AG10803 (cell line): ENCODE measurements at regions not wholly inside any gene's neighbourhood (a gene's known extent, or its start where the extent isn't known, plus 50 kb on each side); places are given as distances from the start of the nearest gene placed in this dataset.
"Not testable (repeated sequence)": the region's sequence is repeated elsewhere in the genome, so short reads cannot be mapped to it uniquely, and the experiment has no call there.

Experiments
- DNase-seq: peaks from one replicate; pipeline ENCODE4 v3.0.0; 2010; ENCODE audit warnings: low read depth
- H3K4me3 ChIP-seq: 2 replicates; pipeline ENCODE4 v1.5.1; 2011; ENCODE audit warnings: mild to moderate bottlenecking, low read length, control low read depth
- TF ChIP-seq, protein P1 (sequence below): conservative IDR thresholded peaks from 2 replicates; pipeline ENCODE4 v1.5.1; 2011; ENCODE audit warnings: mild to moderate bottlenecking, low read length, control low read depth, inconsistent platforms

DNA sequence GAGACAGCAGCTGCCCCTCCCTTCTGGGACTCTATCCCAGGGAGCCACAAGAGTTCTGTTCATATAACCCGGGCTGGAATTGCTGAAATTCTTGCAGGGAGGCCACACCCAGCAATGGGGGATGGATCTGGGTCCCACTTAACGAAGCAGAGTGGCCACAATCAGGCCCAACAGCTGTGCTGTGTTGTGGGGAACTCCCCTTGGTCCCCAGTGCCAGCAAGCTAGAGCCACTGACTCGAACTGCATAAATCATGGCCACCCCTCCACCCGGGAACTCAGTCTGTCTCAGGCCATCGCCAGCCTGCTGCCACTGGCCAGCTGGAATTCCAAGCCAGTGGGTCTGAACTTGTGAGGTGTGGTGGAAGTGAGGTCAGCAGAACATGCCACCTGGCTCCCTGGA is 111.1 kb downstream of the KLF8 start:
- no peak overlapping the region for H3K4me3 ChIP-seq
- no peak for DNase-seq
- TF ChIP-seq, protein P1, sequence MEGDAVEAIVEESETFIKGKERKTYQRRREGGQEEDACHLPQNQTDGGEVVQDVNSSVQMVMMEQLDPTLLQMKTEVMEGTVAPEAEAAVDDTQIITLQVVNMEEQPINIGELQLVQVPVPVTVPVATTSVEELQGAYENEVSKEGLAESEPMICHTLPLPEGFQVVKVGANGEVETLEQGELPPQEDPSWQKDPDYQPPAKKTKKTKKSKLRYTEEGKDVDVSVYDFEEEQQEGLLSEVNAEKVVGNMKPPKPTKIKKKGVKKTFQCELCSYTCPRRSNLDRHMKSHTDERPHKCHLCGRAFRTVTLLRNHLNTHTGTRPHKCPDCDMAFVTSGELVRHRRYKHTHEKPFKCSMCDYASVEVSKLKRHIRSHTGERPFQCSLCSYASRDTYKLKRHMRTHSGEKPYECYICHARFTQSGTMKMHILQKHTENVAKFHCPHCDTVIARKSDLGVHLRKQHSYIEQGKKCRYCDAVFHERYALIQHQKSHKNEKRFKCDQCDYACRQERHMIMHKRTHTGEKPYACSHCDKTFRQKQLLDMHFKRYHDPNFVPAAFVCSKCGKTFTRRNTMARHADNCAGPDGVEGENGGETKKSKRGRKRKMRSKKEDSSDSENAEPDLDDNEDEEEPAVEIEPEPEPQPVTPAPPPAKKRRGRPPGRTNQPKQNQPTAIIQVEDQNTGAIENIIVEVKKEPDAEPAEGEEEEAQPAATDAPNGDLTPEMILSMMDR: no peak

DNA sequence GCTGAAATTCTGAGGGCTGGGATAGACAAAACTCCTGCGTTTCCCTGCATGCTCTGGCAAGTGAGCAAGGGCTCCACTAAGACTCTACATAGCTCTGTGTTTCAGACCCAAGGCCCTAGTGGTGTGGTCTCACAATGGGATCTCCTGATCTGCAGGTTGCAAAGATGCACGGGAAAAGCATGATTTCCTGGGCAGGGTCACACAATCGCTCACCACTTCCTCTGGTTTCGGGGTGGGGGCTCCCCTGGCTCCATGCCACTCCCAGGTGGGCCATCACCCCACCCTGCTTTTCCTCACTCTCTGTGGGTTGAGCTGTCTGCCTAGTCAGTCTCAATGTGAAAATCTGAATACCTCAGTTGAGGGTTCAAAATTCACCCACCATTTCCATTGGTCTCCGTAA is 111.5 kb downstream of the KLF8 start:
- TF ChIP-seq, protein P1: no peak
- H3K4me3 ChIP-seq: no peak overlapping the region
- DNase-seq: no peak

DNA sequence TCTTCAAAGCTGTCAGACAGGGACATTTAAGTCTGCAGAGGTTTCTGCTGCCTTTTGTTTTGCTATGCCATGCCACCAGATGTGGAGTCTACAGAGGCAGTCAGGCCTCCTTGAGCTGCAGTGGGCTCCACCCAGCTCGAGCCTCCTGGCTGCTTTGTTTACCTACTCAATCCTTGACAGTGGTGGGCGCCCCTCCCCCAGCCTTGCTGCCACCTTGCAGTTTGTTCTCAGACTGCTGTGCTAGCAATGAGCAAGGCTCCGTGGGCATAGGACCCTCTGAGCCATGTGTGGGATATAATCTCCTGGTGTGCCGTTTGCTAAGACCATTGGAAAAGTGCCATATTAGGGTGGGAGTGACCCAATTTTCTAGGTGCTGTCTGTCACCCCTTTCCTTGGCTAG is 126.0 kb downstream of the KLF8 start:
- H3K4me3 ChIP-seq, DNase-seq: not testable (repeated sequence)

DNA sequence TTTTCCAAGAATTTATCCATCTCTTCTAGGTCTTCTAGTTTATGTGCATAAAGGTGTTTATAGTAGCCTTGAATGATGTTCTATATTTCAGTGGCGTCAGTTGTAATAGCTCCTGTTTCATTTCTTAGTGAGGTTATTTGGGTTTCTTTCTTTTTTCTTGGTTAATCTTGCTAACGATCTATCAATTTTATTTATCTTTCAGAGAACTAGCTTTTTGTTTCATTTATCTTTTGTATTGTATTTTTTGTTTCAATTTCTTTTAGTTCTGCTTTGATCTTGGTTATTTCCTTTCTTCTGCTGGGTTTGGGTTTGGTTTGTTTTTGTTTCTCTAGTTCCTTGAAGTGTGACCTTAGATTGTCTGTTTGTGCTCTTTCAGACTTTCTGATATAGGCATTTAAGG is 133.0 kb downstream of the KLF8 start:
- not testable (repeated sequence) for DNase-seq, H3K4me3 ChIP-seq

DNA sequence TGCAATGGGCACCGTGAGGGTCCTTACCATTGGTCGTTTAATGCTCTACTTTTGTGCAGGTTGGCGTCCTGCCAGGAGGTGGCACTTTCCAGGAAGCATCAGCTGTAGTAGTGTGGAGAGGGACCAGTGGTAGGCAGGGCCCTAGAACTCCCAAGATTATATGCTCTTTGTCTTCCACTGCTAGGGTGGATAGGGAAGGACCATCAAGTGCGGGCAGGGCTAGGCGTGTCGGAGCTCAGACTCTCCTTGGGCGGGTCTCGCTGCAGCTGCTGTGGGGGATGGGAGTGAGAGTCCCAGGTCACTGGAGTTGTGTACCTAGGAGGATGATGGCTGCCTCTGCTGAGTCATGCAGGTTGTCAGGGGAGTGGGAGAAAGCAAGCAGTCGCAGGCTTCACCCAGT is 134.7 kb downstream of the KLF8 start:
- TF ChIP-seq, protein P1: no peak
- no peak for DNase-seq
- no peak overlapping the region for H3K4me3 ChIP-seq

DNA sequence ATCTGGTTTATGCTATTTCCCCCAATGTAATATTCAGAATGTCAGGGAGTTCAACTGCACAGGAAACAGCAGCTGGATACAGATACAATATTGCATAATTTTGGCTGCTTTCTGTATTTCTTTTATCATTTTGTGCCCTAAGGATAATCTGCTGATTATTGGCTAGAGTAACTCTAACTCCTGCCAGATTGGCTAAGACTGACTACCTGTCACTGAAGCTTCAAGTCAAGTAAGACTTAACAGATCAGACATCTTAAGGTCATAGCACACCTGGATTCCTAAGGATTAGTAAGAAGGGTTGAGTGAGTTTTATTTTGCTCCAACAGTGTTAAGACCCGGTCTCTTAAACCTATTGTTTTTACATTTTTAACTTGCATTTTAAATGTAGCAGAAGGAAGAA is 136.8 kb downstream of the KLF8 start:
- no peak overlapping the region for H3K4me3 ChIP-seq
- TF ChIP-seq, protein P1: no peak
- DNase-seq: no peak

DNA sequence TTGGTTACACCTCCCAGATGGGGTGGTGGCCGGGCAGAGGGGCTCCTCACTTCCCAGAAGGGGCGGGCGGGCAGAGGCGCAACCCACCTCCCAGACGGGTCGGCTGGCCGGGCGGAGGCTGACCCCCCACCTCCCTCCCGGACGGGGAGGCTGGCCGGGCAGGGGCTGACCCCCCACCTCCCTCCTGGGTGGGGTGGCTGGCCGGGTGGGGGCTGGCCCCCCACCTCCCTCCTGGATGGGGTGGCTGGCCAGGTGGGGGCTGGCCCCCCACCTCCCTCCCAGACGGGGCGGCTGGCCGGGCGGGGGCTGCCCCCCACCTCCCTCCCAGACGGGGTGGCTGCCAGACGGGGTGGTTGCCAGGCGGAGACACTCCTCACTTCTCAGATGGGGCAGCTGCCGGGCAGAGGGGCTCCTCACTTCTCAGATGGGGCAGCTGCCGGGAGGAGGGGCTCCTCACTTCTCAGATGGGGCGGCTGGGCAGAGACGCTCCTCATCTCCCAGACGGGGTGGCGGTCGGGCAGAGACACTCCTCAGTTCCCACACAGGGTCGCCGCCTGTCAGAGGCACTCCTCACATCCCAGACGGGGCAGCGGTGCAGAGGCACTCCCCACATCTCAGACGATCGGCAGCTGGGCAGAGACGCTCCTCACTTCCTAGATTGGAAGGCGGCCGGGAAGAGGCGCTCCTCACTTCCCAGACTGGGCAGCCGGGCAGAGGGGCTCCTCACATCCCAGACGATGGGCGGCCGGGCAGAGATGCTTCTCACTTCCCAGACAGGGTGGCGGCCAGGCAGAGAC is 148.0 kb downstream of the KLF8 start:
- not testable (repeated sequence) for H3K4me3 ChIP-seq, DNase-seq

DNA sequence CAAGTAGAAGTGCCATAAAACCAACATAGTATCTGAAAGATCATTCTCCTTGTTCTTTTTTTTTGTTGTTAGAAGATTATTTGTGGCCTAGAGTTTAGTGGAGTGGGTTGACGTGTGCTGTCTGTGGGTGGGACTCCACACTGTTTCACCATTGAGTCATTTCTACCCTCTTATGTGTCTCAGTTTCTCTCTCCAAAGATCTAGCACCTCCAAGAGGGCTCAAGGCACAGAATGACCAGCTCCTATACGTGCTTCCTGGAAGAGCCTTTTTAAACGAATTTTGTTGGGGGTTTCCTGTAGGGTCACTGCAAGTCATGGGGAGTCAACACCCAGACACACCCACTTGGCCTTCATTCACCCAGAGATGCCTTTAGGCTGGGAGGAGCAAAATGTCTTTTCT is 150.1 kb downstream of the KLF8 start:
- DNase-seq: no peak
- TF ChIP-seq, protein P1: no peak
- no peak overlapping the region for H3K4me3 ChIP-seq

DNA sequence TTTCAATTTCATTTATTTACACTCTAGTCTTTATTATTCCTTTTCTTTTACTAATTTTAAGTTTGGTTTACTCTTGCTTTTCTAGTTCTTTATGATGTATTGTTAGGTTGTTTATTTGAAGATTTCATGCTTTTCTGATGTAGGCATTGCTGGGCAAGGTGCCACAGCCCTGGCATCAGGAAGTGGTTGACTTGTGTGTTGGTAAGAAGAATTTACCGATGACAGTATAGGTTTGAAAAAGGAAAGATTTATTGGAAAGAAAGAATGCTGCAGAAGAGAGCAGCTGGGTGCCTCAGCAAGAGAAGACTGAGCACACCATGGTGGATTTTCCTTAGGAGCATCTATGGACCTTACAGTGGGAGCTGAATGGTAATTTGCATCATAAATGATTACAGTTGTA is 153.2 kb downstream of the KLF8 start:
- no peak for DNase-seq
- no peak overlapping the region for H3K4me3 ChIP-seq
- TF ChIP-seq, protein P1: no peak
